Vagina (tissue), 2 donors: ENCODE measurements at regions not wholly inside any gene's neighbourhood (a gene's known extent, or its start where the extent isn't known, plus 50 kb on each side); places are given as distances from the start of the nearest gene placed in this dataset.
"Not testable (repeated sequence)": the region's sequence is repeated elsewhere in the genome, so short reads cannot be mapped to it uniquely, and the experiment has no call there.

Experiments
- DNase-seq, 2 donors: peaks; one replicate each; pipeline ENCODE4 v3.0.0-alpha.2; 2017; ENCODE audit errors: extremely low spot score in 2 of 2
- H3K27ac ChIP-seq: fragments of 200-600 bp; sonication (generic); one replicate; pipeline ENCODE4 v1.5.1; 2019
- H3K27me3 ChIP-seq: fragments of 200-600 bp; sonication (generic); one replicate; pipeline ENCODE4 v1.5.1; 2019
- H3K36me3 ChIP-seq, 2 donors: fragments of 200-600 bp; sonication (generic); one replicate each; pipeline ENCODE4 v1.5.1; 2017 to 2019
- H3K4me1 ChIP-seq: fragments of 200-600 bp; sonication (generic); one replicate; pipeline ENCODE4 v1.5.1; 2019
- H3K4me3 ChIP-seq, 2 donors: fragments of 200-600 bp; sonication (generic); 1 replicate in 1 of 2; 2 replicates in 1 of 2; pipeline ENCODE4 v1.5.1; 2016 to 2019
- H3K9me3 ChIP-seq: fragments of 200-600 bp; sonication (generic); one replicate; pipeline ENCODE4 v1.5.1; 2019
- POLR2A ChIP-seq, 2 donors: fragments of 450-650 bp; IDR thresholded peaks; one replicate each; pipeline ENCODE4 v1.6.1; 2017; ENCODE audit warnings: antibody characterized with exemption in 2 of 2, mild to moderate bottlenecking in 2 of 2, moderate library complexity in 2 of 2
- POLR2AphosphoS5 ChIP-seq, 2 donors: sonication (generic); formaldehyde crosslinking; IDR thresholded peaks; one replicate each; pipeline ENCODE4 v1.9.0; 2017; ENCODE audit warnings: antibody characterized with exemption in 2 of 2, mild to moderate bottlenecking in 2 of 2, low read depth in 1 of 2; ENCODE audit not compliant: insufficient read depth in 1 of 2
- intact Hi-C: fragments of 100-400 bp; cut with DNase I; formaldehyde crosslinking; loops from one replicate; pipeline ENCODE4 v1.15.1; 2023
- TF ChIP-seq, protein P1 (sequence below), 3 experiments: fragments of 450-650 bp in 2 of 3; fragments of 200-600 bp in 1 of 3; sonication (generic) in 1 of 3; IDR thresholded peaks; one replicate each; pipeline ENCODE4 v1.5.1; 2017 to 2019; ENCODE audit warnings: antibody characterized with exemption in 3 of 3, mild to moderate bottlenecking in 2 of 3, moderate library complexity in 2 of 3

DNA sequence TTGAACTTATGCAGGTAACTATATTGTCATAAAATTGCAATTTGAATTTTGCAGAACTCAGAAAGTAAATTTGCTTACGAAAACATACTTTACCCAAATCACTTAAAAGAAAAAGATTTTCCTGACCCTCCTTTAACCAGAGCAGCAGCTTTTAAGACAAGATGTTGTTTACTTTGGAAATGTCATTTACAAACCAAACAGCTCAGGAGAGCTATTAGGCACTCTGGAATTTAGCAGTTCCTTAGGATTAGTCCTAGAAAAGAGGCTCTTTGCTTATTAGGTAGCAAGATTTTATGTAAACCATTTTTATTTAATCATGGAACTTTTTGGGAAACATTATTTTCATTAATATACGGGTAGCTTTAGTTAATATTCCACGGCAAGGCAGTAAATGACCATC, 765.7 kb upstream of the POU3F4 start:
- Histone ChIP-seq H3K27me3 (no peaks in the 10 kb centered on the region), H3K4me3 (no peak overlapping the region), H3K4me1 (no peaks in the 10 kb centered on the region), H3K9me3 (no peaks in the 10 kb centered on the region), H3K36me3 (no peaks in the 10 kb centered on the region), H3K27ac (no peak overlapping the region)
- intact Hi-C loops, result no loop called here
- no peak for DNase-seq
- TF ChIP-seq POLR2AphosphoS5 (IDR thresholded peaks at IDR 0.05; ENCODE audit: insufficient read depth in 1 of 2, low read depth in 1 of 2) (no peak), POLR2A (IDR thresholded peaks at IDR 0.05) (no peak)
- TF ChIP-seq, protein P1, sequence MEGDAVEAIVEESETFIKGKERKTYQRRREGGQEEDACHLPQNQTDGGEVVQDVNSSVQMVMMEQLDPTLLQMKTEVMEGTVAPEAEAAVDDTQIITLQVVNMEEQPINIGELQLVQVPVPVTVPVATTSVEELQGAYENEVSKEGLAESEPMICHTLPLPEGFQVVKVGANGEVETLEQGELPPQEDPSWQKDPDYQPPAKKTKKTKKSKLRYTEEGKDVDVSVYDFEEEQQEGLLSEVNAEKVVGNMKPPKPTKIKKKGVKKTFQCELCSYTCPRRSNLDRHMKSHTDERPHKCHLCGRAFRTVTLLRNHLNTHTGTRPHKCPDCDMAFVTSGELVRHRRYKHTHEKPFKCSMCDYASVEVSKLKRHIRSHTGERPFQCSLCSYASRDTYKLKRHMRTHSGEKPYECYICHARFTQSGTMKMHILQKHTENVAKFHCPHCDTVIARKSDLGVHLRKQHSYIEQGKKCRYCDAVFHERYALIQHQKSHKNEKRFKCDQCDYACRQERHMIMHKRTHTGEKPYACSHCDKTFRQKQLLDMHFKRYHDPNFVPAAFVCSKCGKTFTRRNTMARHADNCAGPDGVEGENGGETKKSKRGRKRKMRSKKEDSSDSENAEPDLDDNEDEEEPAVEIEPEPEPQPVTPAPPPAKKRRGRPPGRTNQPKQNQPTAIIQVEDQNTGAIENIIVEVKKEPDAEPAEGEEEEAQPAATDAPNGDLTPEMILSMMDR (IDR thresholded peaks at IDR 0.05), result no peak

DNA sequence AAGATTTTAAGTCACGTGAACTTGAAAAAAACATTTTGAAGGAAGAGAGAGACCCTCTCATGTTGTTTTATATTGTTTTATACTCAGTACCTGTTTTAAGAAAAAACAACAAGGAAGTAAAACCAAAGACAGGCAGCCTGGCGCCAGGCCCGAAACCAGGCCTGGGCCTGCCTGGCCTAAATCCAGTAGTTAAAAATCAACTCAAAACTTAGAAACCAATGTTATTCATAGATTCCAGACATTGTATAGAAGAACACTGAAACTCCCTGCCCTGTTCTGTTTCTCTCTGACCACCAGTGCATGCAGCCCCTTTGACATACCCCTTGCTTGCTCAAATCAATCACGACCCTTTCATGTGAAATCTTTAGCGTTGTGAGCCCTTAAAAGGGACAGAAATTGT, 762.4 kb upstream of the POU3F4 start:
- H3K9me3 ChIP-seq, H3K27ac ChIP-seq, H3K4me3 ChIP-seq, H3K27me3 ChIP-seq, DNase-seq, H3K4me1 ChIP-seq, H3K36me3 ChIP-seq, intact Hi-C loops: not testable (repeated sequence)

DNA sequence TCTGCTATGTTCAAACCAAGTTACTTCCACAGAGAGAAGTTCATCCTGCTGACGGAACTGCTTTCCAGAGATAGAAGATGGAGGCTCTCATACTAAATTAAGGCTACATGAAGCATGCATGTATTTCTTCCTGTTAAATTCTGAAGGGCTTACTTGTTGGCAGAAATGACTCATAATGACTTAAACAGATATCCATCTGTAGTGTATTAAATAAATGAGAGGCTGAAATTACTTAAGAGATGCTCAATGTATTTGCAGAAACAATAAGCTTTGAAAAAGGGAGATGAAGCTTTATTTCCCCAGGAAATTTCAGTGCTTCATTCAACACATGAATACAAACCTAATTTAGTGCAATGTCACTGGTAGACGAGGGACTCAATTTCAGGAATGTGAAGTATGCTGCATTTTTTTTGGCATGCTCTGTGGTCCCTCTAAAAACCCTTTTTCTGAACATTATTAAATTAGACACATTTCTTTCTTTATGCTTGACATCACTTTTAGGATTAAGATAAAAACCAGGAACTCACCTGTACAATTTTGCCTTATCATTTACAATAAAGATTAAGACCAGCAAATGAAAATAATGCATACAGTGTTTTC, 759.1 kb upstream of the POU3F4 start:
- no peak for DNase-seq
- no peak overlapping the region for H3K27ac ChIP-seq
- H3K27me3 ChIP-seq, result no peaks in the 10 kb centered on the region
- no peak overlapping the region for H3K4me3 ChIP-seq
- no peaks in the 10 kb centered on the region for H3K9me3 ChIP-seq
- TF ChIP-seq POLR2A (IDR thresholded peaks at IDR 0.05), result no peak
- TF ChIP-seq, protein P1 (IDR thresholded peaks at IDR 0.05), result no peak
- no peak for TF ChIP-seq POLR2AphosphoS5 (IDR thresholded peaks at IDR 0.05; ENCODE audit: insufficient read depth in 1 of 2, low read depth in 1 of 2)
- intact Hi-C loops, result no loop called here
- H3K4me1 ChIP-seq, result no peaks in the 10 kb centered on the region
- no peaks in the 10 kb centered on the region for H3K36me3 ChIP-seq

DNA sequence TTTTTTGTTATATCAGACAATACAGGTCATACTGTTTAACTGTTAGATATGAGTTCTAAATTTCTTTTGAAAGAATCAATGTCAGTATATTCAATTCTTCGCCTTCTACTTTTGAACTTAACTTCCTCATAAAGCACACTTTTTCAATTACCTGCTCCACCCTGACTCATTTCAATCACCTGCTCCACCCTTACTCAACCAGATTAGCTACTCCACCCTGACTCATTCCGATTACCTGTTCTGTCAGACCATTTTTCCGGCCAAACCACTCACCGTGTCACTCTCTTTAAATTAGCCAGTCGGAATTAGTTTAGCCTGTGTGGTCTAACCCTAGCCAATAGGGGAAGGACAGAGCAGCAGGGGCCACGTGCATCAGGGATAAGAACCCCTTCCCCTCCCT, 751.8 kb upstream of the POU3F4 start:
- H3K36me3 ChIP-seq, result no peaks in the 10 kb centered on the region
- H3K4me3 ChIP-seq, result no peak overlapping the region
- DNase-seq, result no peak
- intact Hi-C loops, result no loop called here
- TF ChIP-seq, protein P1 (IDR thresholded peaks at IDR 0.05), result no peak
- TF ChIP-seq POLR2A (IDR thresholded peaks at IDR 0.05) (no peak), POLR2AphosphoS5 (IDR thresholded peaks at IDR 0.05; ENCODE audit: insufficient read depth in 1 of 2, low read depth in 1 of 2) (no peak)
- no peak overlapping the region for H3K27ac ChIP-seq
- H3K27me3 ChIP-seq, result no peaks in the 10 kb centered on the region
- H3K9me3 ChIP-seq, result no peaks in the 10 kb centered on the region
- no peaks in the 10 kb centered on the region for H3K4me1 ChIP-seq

DNA sequence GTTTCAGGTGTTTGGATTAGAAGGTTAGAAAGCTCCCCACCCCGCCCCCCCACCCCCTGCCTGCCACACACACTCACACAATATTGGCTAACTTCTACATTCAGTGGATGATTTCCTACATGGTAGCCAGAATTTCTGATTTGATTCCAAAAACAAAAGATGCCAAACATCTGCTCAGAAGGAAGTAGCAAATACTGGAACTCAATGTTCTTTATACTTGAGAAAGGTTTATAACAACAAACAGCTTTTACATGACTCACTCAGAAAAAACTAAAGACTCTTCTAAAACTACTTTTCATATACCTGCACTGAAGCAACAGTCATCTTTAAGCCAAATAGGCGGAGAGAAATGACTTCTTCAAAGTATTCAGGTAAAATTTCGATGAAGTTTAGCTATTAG, 750.5 kb upstream of the POU3F4 start:
- Histone ChIP-seq H3K4me1 (no peaks in the 10 kb centered on the region), H3K4me3 (no peak overlapping the region), H3K36me3 (no peaks in the 10 kb centered on the region), H3K9me3 (no peaks in the 10 kb centered on the region), H3K27ac (no peak overlapping the region), H3K27me3 (no peaks in the 10 kb centered on the region)
- TF ChIP-seq POLR2AphosphoS5 (IDR thresholded peaks at IDR 0.05; ENCODE audit: insufficient read depth in 1 of 2, low read depth in 1 of 2), result peak in 1 of 2 donors; percentile 11
- TF ChIP-seq, protein P1 (IDR thresholded peaks at IDR 0.05), result no peak
- intact Hi-C loops, result no loop called here
- DNase-seq, result no peak
